PC-9 (cell line): ENCODE measurements at regions not wholly inside any gene's neighbourhood (a gene's known extent, or its start where the extent isn't known, plus 50 kb on each side); places are given as distances from the start of the nearest gene placed in this dataset.
A peak's percentile ranks its signal among the peaks of the same experiment; 100 is the strongest.

Source experiments
- BruUV-seq: library from RNA; stranded (reverse); fragments of 400-500 nt; replicated peaks from 2 replicates; lab custom pipeline; 2021; lab: Mats Ljungman, UMichigan
- CTCF ChIA-PET: fragments of 300-600 bp; sonication (Branson Sonifier 250); formaldehyde crosslinking; loops from one replicate; lab custom pipeline; 2022; ENCODE audit warnings: antibody characterized with exemption; lab: Charles Lee
- POLR2A ChIA-PET: fragments of 300-600 bp; sonication (Branson Sonifier 250); formaldehyde crosslinking; loops from one replicate; lab custom pipeline; 2022; ENCODE audit warnings: antibody characterized with exemption; ENCODE audit not compliant: unreplicated experiment; lab: Charles Lee
- DNase-seq, 2 experiments: peaks; one replicate each; pipeline versions ENCODE4 v3.0.0 to v3.0.0-alpha.2; 2015 to 2022; ENCODE audit warnings: mixed read lengths in 1 of 2
- H2AFZ ChIP-seq: fragments of 200-600 bp; sonication (generic); 2 replicates; pipeline ENCODE4 v1.8.1; 2017; ENCODE audit warnings: antibody characterized with exemption
- H3F3A ChIP-seq: fragments of 200-600 bp; sonication (generic); 2 replicates; pipeline ENCODE4 v1.8.1; 2017; ENCODE audit warnings: antibody characterized with exemption, mild to moderate bottlenecking, low read depth; ENCODE audit not compliant: insufficient read depth
- H3K27ac ChIP-seq: fragments of 200-600 bp; sonication (generic); 2 replicates; pipeline ENCODE4 v1.6.1; 2016; ENCODE audit warnings: mixed run types
- H3K27me3 ChIP-seq: fragments of 200-600 bp; sonication (generic); 2 replicates; pipeline ENCODE4 v1.6.1; 2016; ENCODE audit warnings: low read depth, mixed run types; ENCODE audit not compliant: insufficient read depth
- H3K36me3 ChIP-seq: fragments of 200-600 bp; sonication (generic); 2 replicates; pipeline ENCODE4 v1.6.1; 2016; ENCODE audit warnings: low read depth, mixed run types
- H3K4me1 ChIP-seq: fragments of 200-600 bp; sonication (generic); replicated peaks from 2 replicates; pipeline ENCODE4 v1.6.1; 2016; ENCODE audit warnings: mixed run types; ENCODE audit not compliant: insufficient read depth
- H3K4me2 ChIP-seq: fragments of 200-600 bp; sonication (generic); 2 replicates; pipeline ENCODE4 v1.6.1; 2017; ENCODE audit warnings: mixed run types
- H3K4me3 ChIP-seq: fragments of 200-600 bp; sonication (generic); 2 replicates; pipeline ENCODE4 v1.6.1; 2016; ENCODE audit warnings: mixed run types
- H3K79me2 ChIP-seq: fragments of 200-600 bp; sonication (generic); 2 replicates; pipeline ENCODE4 v1.6.1; 2017; ENCODE audit warnings: low read depth, mixed run types
- H3K9me2 ChIP-seq: fragments of 200-600 bp; sonication (generic); 2 replicates; pipeline ENCODE4 v1.8.1; 2017; ENCODE audit warnings: mild to moderate bottlenecking; ENCODE audit not compliant: insufficient read depth
- H3K9me3 ChIP-seq: fragments of 200-600 bp; sonication (generic); 2 replicates; pipeline ENCODE4 v1.8.1; 2016; ENCODE audit warnings: low read depth; ENCODE audit not compliant: insufficient read depth
- H4K20me1 ChIP-seq: fragments of 200-600 bp; sonication (generic); 2 replicates; pipeline ENCODE4 v1.8.1; 2017; ENCODE audit not compliant: insufficient read depth
- CTCF ChIP-seq: fragments of 200-600 bp; sonication (generic); conservative IDR thresholded peaks from 2 replicates; pipeline ENCODE4 v1.6.1; 2017; ENCODE audit warnings: mixed run types, antibody characterized with exemption, mild to moderate bottlenecking, moderate library complexity
- EZH2 ChIP-seq: fragments of 200-600 bp; sonication (generic); IDR thresholded peaks from 2 replicates; pipeline ENCODE4 v1.8.0; 2017; ENCODE audit warnings: antibody characterized with exemption, low read depth
- intact Hi-C: fragments of 100-400 bp; cut with micrococcal nuclease; formaldehyde crosslinking; loops from one replicate; pipeline ENCODE4 v1.10.0; 2022; ENCODE audit not compliant: unreplicated experiment

DNA sequence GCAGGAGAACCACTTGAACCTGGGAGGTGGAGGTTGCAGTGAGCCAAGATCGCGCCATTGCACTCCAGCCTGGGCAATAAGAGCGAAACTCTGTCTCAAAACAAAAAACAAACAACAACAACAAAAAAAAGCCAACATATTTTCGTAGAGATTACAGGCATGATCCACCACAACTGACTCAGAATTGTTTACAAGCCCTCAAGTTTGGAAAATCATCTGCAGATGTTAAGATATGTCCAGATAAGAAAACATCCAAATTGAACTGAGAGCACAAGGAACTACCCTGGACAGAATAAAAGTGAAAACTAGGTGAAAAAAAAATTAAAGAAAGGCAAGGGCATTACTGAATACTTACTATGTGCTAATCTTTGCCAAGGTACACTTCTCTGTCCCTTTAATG is 89.8 kb upstream of the WLS start:
- BruUV-seq = no TSS peak
- intact Hi-C loops = no loop called here
- no peaks in the 10 kb centered on the region for H3K79me2 ChIP-seq
- no peaks in the 10 kb centered on the region for H4K20me1 ChIP-seq
- TF ChIP-seq CTCF = no peak
- TF ChIP-seq EZH2 = no peak
- no peak overlapping the region for H3K4me3 ChIP-seq
- H3F3A ChIP-seq = no peaks in the 10 kb centered on the region
- H3K36me3 ChIP-seq = no peaks in the 10 kb centered on the region
- H3K9me3 ChIP-seq = no peaks in the 10 kb centered on the region
- no peak for DNase-seq
- no peak overlapping the region for H2AFZ ChIP-seq
- H3K27me3 ChIP-seq = no peaks in the 10 kb centered on the region
- H3K9me2 ChIP-seq = no peaks in the 10 kb centered on the region
- no peak overlapping the region for H3K4me2 ChIP-seq
- H3K4me1 ChIP-seq = no peaks in the 10 kb centered on the region
- no peak overlapping the region for H3K27ac ChIP-seq
- ChIA-PET POLR2A (no interaction called here), CTCF (no interaction called here)

- H3K27me3 ChIP-seq = no peaks in the 10 kb centered on the region
- TF ChIP-seq EZH2 (no peak), CTCF (no peak)
- H3K4me2 ChIP-seq = no peak overlapping the region
- BruUV-seq = no TSS peak
- no peaks in the 10 kb centered on the region for H3K9me3 ChIP-seq
- no peaks in the 10 kb centered on the region for H3K9me2 ChIP-seq
- no peaks in the 10 kb centered on the region for H3K79me2 ChIP-seq
- no peaks in the 10 kb centered on the region for H3K4me1 ChIP-seq
- H3K36me3 ChIP-seq = no peaks in the 10 kb centered on the region
- H4K20me1 ChIP-seq = no peaks in the 10 kb centered on the region
- ChIA-PET CTCF (interaction anchor here (0.7 kb wide), 1 partner anchor 200 kb away, joined by 5 read pairs; no protein-coding TSS in a partner anchor), POLR2A (no interaction called here)
- H3K4me3 ChIP-seq = no peak overlapping the region
- peak in 1 of 2 experiments; percentile 11 for DNase-seq
- no peaks in the 10 kb centered on the region for H3F3A ChIP-seq
- intact Hi-C loops = loop anchor here (1.0 kb wide), 1 partner anchor 201 kb away; no protein-coding TSS in a partner anchor
- H2AFZ ChIP-seq = no peak overlapping the region
- H3K27ac ChIP-seq = no peak overlapping the region
Measured at GRCh38 chr1:68321084-68321685, 88.9 kb upstream of the WLS start.

DNA sequence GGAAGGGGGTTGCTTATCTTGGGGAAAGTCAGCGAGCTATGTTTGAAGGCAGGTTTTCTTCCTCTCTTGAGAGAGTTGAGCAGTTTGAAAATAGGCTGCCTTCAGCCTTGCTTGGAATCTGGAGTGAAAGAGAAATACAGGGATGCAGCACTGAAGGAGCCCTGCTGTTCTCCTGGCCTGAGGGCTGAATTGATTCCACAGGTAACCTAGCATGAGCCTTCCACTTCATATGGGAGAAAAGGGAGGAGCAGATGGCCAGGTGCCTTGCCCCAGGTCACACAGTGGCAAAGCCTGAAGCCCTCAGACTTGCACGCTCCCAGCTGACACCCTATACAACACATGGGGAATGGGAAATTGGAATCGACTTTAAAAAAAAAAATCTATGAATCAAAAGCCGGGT is 88.0 kb upstream of the WLS start:
- Histone ChIP-seq H3K79me2 (no peaks in the 10 kb centered on the region), H3K27ac (no peak overlapping the region), H3K27me3 (no peaks in the 10 kb centered on the region), H3K36me3 (no peaks in the 10 kb centered on the region), H3K4me2 (no peak overlapping the region), H3K9me3 (no peaks in the 10 kb centered on the region), H2AFZ (no peak overlapping the region), H4K20me1 (no peaks in the 10 kb centered on the region), H3K9me2 (no peaks in the 10 kb centered on the region), H3K4me3 (no peak overlapping the region), H3F3A (no peaks in the 10 kb centered on the region), H3K4me1 (no peaks in the 10 kb centered on the region)
- ChIA-PET CTCF (no interaction called here), POLR2A (no interaction called here)
- no peak for DNase-seq
- intact Hi-C loops = no loop called here
- BruUV-seq = no TSS peak
- TF ChIP-seq CTCF (no peak), EZH2 (no peak)
